HL-60 (cell line): ENCODE measurements at regions not wholly inside any gene's neighbourhood (a gene's known extent, or its start where the extent isn't known, plus 50 kb on each side); places are given as distances from the start of the nearest gene placed in this dataset.

Source experiments
- POLR2AphosphoS5 ChIP-seq: IDR thresholded peaks from 2 replicates; pipeline ENCODE4 v1.6.1; 2012; ENCODE audit warnings: low read depth
- TF ChIP-seq, protein P1 (sequence below): IDR thresholded peaks from one replicate; pipeline ENCODE4 v1.5.1; 2011; ENCODE audit warnings: low read length, control low read depth, inconsistent platforms; ENCODE audit not compliant: insufficient read depth
- TF ChIP-seq, protein P2 (sequence below): IDR thresholded peaks from 2 replicates; pipeline ENCODE4 v1.6.1; 2012; ENCODE audit warnings: low read depth; ENCODE audit not compliant: insufficient replicate concordance

GRCh38 chr5:2626572-2626971, 124.9 kb downstream of the IRX2 start:
- TF ChIP-seq, protein P1, sequence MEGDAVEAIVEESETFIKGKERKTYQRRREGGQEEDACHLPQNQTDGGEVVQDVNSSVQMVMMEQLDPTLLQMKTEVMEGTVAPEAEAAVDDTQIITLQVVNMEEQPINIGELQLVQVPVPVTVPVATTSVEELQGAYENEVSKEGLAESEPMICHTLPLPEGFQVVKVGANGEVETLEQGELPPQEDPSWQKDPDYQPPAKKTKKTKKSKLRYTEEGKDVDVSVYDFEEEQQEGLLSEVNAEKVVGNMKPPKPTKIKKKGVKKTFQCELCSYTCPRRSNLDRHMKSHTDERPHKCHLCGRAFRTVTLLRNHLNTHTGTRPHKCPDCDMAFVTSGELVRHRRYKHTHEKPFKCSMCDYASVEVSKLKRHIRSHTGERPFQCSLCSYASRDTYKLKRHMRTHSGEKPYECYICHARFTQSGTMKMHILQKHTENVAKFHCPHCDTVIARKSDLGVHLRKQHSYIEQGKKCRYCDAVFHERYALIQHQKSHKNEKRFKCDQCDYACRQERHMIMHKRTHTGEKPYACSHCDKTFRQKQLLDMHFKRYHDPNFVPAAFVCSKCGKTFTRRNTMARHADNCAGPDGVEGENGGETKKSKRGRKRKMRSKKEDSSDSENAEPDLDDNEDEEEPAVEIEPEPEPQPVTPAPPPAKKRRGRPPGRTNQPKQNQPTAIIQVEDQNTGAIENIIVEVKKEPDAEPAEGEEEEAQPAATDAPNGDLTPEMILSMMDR: no peak
- TF ChIP-seq POLR2AphosphoS5: no peak
- TF ChIP-seq, protein P2, sequence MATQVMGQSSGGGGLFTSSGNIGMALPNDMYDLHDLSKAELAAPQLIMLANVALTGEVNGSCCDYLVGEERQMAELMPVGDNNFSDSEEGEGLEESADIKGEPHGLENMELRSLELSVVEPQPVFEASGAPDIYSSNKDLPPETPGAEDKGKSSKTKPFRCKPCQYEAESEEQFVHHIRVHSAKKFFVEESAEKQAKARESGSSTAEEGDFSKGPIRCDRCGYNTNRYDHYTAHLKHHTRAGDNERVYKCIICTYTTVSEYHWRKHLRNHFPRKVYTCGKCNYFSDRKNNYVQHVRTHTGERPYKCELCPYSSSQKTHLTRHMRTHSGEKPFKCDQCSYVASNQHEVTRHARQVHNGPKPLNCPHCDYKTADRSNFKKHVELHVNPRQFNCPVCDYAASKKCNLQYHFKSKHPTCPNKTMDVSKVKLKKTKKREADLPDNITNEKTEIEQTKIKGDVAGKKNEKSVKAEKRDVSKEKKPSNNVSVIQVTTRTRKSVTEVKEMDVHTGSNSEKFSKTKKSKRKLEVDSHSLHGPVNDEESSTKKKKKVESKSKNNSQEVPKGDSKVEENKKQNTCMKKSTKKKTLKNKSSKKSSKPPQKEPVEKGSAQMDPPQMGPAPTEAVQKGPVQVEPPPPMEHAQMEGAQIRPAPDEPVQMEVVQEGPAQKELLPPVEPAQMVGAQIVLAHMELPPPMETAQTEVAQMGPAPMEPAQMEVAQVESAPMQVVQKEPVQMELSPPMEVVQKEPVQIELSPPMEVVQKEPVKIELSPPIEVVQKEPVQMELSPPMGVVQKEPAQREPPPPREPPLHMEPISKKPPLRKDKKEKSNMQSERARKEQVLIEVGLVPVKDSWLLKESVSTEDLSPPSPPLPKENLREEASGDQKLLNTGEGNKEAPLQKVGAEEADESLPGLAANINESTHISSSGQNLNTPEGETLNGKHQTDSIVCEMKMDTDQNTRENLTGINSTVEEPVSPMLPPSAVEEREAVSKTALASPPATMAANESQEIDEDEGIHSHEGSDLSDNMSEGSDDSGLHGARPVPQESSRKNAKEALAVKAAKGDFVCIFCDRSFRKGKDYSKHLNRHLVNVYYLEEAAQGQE: no peak
